NOMO-1 (cell line): ENCODE measurements at regions not wholly inside any gene's neighbourhood (a gene's known extent, or its start where the extent isn't known, plus 50 kb on each side); places are given as distances from the start of the nearest gene placed in this dataset.
"Not testable (repeated sequence)": the region's sequence is repeated elsewhere in the genome, so short reads cannot be mapped to it uniquely, and the experiment has no call there.

Experiments used
- DNase-seq, 2 experiments: peaks; one replicate each; lab custom pipeline; 2025; ENCODE audit not compliant: unreplicated experiment in 2 of 2; lab: John Stamatoyannopoulos, UW

GRCh38 chr4:186953599-186954260 lies 230.1 kb upstream of the FAT1 start:
- DNase-seq, result peak; percentile 42 to 57

GRCh38 chr4:186954509-186954908 lies 230.9 kb upstream of the FAT1 start:
- DNase-seq, result no peak

- no peak for DNase-seq
Measured at GRCh38 chr4:186954956-186955355, 231.3 kb upstream of the FAT1 start.

GRCh38 chr4:186957952-186958555 lies 234.4 kb upstream of the FAT1 start:
- no peak for DNase-seq

- DNase-seq, result no peak
Measured at GRCh38 chr4:186958726-186959350, 235.2 kb upstream of the FAT1 start.

GRCh38 chr4:186979961-186980745 lies 256.5 kb upstream of the FAT1 start:
- DNase-seq, result peak; percentile 86 to 92

GRCh38 chr4:186981161-186981560 lies 257.5 kb upstream of the FAT1 start:
- DNase-seq, result no peak

- no peak for DNase-seq
Measured at GRCh38 chr4:186982160-186982559, 258.5 kb upstream of the FAT1 start.

- DNase-seq, result no peak
Measured at GRCh38 chr4:186984105-186984644, 260.5 kb upstream of the FAT1 start.

GRCh38 chr4:186999686-187000085 lies 276.0 kb upstream of the FAT1 start:
- no peak for DNase-seq

GRCh38 chr4:187000281-187000680 lies 276.6 kb upstream of the FAT1 start:
- DNase-seq, result no peak

- not testable (repeated sequence) for DNase-seq
Measured at GRCh38 chr4:187002133-187002532, 278.5 kb upstream of the FAT1 start.

- DNase-seq, result no peak
Measured at GRCh38 chr4:187004628-187005027, 281.0 kb upstream of the FAT1 start.

GRCh38 chr4:187006189-187006618 lies 282.5 kb upstream of the FAT1 start:
- DNase-seq, result no peak

- no peak for DNase-seq
Measured at GRCh38 chr4:187010052-187010451, 286.4 kb upstream of the FAT1 start.

- no peak for DNase-seq
Measured at GRCh38 chr4:187016101-187016500, 292.4 kb upstream of the FAT1 start.

GRCh38 chr4:187017147-187017546 lies 293.5 kb upstream of the FAT1 start:
- no peak for DNase-seq

GRCh38 chr4:187019896-187020295 lies 296.2 kb upstream of the FAT1 start:
- DNase-seq, result no peak

- DNase-seq, result no peak
Measured at GRCh38 chr4:187020676-187021075, 297.0 kb upstream of the FAT1 start.

- no peak for DNase-seq
Measured at GRCh38 chr4:187021436-187022205, 298.0 kb upstream of the FAT1 start.
